T-helper 2 cell (primary cell): ENCODE measurements at regions not wholly inside any gene's neighbourhood (a gene's known extent, or its start where the extent isn't known, plus 50 kb on each side); places are given as distances from the start of the nearest gene placed in this dataset.
"Not testable (repeated sequence)": the region's sequence is repeated elsewhere in the genome, so short reads cannot be mapped to it uniquely, and the experiment has no call there.

Experiments
- DNase-seq, 5 experiments: peaks; one replicate each; pipeline versions ENCODE4 v3.0.0 to v3.0.0-alpha.2; 2012 to 2022

DNA sequence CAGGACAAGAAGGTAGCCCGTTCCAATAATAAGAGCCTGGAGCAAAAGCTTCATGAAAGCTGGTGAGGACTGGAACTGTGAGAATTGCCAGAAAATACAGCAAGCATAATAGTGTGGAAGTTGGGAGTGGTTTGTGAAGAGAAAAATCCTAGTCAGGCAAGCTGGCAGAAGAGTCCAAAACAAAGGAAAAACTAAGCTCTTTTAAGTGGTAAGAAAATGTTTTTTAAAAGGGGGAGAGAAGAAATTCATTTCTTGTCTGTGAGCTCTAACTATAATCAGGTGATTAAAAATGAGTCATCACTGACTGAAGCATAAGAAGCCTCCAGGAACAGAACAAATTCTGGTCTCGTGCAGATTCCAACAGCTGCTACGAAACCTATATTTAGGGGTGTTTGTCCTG is 102.6 kb downstream of the CAAP1 start:
- DNase-seq = no peak

DNA sequence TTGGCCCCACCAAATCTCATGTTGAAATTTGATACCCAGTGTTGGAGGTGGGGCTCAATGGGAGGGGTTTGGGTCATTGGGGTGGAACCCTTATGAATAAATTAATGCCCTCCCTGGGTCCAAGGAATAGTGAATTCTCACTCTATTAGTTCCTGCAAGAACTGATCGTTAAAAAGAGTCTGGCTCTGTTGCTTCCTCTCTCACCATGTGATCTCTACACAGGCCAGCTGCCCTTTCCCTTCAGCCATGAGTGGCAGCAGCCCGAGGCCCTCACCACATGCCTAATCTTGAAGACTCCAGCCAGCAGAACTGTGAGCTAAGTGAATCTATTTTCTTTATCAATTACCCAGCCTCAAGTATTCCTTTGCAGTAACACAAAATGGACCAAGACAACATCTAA is 106.0 kb downstream of the CAAP1 start:
- no peak for DNase-seq

DNA sequence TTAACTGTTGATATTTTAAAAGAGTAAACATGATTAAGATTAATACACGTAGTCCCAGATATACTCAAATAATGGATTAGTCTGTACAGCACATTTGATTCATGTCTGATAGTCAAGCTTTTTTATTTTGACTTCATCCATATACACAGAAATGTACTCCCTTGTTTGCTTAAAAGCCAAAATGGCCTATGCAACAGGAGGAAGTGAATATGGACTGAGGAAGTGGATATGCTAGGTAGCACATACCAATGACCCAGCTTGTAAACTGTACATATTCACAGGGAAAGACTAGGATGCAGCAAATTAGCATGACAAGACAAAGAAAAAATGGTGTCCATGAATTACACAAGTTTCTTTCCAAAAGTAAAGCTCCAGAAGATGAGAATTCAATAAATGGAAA is 109.7 kb downstream of the CAAP1 start:
- no peak for DNase-seq

DNA sequence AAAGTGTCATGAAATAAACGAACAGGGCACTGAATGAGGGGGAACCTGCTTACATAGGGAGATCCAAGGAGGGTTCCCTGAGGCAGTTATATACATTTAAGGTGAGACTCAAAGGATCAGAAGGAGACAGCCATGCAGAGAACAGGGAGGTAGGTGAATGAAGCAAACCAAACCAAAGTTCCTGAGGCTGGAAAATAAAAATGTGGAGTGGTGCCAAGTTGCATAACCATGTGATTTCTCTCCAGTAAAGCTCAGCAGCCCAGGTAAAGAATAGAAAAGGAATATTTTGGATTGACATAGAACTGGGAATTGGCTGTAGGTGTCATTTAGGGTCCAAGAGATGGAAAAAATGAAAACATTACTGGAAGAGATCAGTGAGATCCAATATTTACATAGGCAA is 110.7 kb downstream of the CAAP1 start:
- no peak for DNase-seq

DNA sequence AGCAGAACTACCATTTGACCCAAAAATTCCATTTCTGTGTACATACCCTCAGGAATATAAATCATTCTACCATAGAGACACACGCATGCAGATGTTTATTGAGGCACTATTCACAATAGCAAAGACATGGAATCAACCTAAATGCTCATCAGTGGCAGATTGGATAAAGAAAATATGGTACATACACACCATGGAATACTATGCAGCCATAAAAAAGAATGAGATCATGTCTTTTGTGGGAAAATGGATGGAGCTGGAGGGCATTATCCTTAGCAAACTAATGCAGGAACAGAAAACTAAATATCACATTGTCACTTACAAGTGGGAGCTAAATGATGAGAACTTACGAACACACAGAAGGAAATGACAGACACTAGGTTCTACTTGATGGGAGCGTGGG is 112.3 kb downstream of the CAAP1 start:
- DNase-seq = not testable (repeated sequence)

DNA sequence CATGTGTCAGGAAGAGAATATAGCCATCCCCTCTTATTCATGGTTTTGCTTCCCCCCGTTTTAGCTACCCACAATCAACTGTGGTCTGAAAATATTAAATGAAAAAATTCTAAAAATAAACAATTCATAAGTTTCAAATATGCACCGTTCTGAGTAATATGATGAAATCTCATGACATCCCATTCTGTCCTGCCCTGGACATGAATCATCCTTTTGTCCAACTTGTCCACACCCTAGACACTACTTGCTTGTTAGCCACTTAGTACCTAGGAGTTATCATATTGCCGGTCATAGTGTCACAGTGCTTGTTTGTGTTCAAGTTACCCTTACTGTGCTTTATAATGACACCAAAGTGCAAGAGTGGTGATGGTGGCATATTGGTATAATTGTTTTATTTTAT is 113.5 kb downstream of the CAAP1 start:
- no peak for DNase-seq

DNA sequence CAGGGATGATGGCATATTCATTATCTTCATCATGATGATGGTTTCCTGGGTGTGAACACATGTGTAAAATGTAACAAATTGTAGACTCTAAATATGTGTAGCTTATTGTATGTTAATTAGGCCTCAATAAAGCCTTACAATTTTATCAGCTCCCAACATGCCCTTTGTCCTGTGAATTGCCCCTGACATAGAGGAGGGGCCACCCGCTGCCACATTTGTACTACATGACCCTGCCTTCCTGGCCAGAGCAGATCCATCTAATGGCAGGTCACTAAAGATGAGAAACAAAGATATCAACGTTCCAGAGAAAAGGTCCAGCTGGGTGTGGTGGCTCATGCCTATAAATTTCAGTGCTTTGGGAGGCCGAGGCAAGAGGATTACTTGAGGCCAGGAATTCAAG is 117.2 kb downstream of the CAAP1 start:
- no peak for DNase-seq

DNA sequence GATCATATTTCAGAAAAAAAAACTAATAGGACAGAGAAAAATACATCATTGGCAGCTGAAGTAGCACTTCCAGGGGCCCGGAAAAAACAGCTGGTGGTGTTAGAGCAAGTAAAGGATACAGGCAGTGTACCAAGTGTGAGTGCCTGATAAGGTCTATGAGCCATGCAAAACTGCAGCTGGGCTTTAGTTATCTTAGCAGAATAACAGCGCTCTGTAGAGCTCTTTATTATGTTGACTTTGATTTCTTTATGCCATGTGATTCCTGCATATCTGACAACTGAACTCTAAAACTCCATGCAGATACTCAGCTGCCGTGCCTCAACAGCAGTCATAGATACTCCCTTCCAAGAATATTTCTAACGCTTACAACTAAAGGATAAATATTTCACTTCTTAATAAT is 119.5 kb downstream of the CAAP1 start:
- no peak for DNase-seq

DNA sequence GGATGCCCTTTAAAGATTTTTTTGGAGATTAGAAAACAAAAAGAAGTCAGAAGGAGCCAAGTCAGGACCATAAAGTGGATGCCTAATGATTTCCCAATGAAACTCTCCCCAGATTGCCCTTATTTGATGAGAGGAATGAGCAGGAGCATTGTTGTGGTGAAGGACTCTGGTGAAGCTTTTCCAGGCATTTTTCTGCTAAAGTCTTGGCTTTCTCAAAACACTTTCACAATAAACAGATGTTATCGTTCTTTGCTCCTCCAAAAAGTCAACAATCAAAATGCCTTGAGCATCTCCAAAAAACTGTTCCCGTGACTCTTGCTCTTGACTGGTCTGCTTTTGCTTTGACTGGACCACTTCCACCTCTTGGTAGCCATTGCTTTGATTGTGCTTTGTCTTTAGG is 121.8 kb downstream of the CAAP1 start:
- DNase-seq = no peak

DNA sequence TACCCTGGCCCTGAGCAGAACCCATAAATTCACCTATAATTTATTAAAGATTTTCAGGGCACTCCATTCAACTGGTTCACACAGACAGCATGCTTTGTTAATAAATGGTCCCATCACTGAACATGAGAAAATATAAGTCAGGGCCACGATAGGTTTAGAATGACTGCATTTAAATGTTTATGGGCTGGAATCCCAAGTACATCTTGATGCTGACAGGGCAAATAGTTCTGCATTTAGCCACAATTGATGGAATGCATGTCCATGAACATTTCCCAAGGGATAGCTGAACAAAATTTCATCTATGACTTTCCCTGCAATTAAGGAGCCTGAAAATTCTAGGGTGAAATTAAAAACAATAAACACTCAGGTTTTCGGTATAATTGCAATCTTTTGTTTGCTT is 124.5 kb downstream of the CAAP1 start:
- DNase-seq = no peak

DNA sequence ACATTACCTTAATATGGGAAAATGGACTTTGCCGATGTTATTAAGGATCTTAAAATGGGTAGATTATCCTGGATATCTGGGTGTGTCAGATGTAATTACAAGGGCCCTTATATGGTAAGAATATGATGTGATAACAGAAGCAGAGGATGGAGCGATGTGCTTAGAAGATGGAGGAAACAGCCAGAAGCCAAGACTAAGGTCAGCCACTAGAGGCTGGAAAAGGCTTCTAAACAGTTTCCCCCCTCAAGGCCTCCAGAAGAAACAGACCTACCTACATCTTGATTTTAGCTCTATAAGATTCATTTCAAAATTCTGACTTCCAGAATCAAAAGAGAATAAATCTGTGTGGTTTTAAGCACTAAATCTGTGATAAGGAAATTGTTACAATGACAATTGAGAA is 131.9 kb downstream of the CAAP1 start:
- no peak for DNase-seq

DNA sequence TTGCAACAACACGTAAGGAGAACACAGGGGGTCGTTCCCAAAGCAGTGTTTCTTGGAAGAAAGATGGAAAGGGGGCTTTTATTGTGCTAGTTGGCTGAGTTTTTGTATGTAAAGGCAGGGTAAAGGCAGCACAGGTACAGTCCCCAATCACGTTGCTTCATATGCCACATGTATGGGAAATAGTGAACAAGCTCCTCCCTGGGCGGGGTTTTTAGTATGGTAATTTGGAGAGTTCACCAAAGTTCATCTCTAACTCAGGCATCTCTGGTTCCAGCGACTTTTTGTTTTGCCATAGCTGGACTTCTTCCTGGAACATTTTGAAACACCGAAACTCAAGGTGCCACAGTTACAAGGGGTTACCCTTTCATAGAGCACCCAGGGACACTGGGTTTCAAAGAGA is 133.9 kb downstream of the CAAP1 start:
- no peak for DNase-seq

DNA sequence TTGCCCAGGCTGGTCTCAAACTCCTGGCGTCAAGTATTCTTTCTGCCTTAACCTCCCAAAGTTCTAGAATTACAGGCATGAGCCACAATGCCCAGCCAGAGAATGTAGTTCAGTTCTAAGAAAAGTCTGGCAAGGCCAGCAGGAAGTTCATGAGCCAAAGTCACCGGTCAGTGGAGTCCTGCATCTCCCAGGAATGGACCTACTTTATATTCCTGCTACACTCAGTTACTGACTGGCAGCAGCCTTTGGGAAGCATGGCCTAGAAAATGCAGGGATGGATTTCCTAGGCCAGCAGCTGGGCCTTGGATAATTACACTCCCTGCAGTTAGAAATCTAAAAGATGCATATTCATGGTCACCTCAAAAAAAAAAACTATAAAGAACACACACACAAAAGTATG is 135.7 kb downstream of the CAAP1 start:
- DNase-seq = no peak

DNA sequence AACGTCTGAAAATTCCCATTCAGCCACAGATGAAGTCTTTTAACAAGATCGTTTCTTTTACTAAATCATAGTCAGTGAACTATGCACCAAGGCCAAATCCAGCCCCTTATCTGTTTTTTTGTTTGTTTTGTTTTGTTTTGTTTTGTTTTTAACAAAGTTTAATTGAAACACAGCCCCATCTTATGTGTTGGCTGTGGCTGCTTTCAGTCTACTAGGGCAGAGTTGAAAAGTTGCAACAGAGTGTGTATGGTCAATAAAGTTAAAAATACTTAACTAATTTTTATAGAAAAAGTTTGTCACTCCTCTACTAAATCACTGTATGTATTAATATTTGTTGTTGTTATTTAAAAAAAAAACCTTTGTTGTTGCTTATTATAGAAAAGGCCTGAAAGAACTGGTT is 137.1 kb downstream of the CAAP1 start:
- DNase-seq = no peak

DNA sequence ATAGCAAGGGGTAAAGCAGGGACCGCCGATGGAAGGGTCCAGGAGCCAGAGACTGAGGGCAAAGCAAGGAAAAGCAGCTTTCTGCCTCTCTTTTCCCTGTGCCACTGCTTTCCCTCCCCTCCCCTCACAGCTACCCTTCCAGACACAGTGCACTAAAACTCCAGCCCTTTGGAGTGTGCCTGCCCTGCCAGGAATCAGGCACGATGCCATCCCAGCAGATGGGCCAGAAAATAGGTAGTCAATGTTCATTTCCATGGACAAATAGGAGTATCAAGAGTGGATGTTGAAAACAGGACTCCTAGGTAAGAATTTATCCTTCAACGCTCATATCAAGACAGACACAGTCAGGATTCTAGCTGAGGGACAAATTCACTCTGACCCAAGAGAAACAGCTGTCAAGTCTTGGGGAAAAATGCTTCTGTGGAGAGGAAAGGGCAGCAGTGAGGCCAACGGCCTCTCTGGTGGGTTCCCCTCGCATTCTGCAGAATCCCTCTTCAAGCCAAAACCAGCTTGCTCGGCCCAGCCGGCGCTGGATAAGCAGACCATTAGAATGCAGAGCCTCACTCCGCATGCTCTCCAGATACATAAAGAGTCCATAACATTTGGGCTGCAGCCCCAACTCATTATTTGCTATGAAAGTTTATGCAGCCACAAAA is 138.0 kb downstream of the CAAP1 start:
- DNase-seq = no peak

DNA sequence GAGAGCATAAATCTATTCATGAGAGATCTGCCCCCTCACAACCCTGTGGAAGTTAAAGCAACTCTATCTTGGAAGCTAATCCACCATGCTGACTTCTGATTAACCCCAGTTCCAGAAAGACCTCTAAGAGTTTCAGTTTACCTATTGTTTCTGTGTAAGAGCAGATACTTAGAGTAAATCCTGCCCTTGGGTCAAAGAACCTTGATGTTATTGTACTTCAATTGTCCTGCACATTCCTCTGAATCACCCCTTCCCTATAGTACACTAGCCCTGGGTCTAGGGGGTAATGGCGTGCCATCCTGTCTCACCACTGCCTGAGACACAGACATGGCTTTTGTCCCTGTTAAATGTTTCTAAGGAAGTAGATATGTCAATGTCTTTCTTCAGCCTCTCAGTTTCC is 138.6 kb downstream of the CAAP1 start:
- DNase-seq = no peak

DNA sequence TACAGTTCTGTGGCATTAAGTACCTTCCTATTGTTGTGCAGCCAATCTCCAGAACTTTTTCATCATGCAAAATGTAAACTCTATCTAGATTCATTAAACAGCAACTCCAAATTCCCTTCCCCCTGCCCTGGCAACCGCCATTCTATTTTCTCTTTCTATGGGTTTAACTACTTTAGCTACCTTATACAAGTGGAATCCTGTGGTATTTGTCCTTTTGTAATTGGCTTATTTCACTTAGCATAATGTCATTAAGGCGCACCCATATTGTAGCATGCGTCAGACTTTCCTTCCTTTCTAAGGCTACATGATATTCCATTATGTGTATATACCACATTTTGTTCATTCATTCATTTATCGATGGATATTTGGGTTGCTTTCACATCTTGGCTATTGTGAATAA is 142.4 kb downstream of the CAAP1 start:
- no peak for DNase-seq

DNA sequence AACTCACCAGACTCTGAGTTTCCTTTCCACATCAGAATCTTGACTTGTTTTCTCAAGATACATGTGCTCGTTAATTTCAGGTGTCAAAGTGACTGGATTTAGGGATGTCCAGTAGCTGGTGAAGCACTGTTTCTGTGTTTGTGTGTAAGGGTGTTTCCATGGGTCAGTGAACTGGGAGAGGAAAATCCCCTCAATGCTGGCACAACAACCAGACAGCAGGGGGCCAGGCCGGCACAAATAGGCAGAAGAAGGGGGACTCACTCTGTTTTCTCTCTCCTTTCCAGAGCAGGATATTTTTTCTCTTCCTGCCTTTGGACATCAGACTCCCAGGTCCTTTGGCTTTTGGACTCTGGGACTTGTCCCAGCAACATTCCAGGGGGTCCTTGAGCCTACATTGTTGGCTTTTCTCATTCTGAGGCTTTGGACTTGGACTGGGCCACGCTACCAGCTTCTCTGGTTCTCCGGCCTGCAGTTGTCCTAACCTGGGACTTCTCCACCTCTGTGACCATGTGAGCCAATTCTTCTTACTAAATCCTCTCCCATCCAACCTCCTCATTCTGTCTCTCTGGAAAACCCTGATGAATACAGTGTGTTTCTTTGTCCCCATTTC is 144.0 kb downstream of the CAAP1 start:
- no peak for DNase-seq

DNA sequence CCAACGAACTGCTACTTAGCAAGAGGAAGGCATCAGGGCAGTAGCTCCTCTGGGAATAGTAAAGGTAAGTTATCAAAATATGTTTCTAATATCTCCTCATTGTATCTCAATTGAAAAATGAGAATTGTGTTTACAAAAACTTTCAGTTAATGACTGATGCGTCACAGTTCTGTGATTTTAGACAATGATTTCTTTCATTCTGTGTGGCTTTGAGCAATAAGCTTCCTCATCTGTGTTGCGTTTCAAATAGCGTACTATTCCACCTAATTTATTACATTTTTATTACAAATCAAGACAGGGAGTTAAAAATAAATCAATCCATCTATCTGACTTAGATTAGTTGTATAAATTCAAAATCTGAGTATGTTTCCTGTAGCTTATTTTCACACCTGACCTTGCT is 145.0 kb downstream of the CAAP1 start:
- no peak for DNase-seq

DNA sequence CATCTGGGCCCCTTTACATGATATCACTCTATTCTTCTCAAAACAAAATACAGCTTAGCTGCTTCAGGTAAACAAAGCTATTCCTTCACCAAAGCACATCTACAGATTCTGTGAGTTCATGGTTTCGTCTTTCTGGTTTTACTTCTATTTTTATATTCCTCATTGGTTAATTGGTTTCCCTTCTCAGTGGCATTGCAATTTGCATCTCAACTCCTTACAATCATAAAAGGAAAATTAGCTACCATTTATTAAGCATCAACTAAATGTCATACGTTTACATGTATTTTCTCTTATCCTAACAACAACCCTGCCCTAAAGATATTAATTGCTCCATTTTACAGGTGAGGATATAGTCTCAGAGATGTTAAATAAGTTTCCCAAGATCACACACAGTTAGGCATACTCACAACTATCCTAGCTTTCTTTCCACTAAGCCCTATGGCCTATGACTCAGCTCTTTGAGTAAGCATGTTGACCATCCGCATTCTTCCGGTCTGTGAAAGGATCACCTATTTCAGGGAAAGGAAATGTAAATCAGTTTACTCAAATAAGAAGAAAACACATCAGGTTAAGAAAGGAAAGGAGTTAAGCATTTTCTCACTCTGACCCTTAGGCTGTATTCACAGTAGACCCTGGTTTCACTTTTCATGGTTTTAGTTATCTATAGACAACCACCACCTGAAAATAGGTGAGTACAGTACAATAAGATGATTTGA is 146.1 kb downstream of the CAAP1 start:
- DNase-seq = no peak

DNA sequence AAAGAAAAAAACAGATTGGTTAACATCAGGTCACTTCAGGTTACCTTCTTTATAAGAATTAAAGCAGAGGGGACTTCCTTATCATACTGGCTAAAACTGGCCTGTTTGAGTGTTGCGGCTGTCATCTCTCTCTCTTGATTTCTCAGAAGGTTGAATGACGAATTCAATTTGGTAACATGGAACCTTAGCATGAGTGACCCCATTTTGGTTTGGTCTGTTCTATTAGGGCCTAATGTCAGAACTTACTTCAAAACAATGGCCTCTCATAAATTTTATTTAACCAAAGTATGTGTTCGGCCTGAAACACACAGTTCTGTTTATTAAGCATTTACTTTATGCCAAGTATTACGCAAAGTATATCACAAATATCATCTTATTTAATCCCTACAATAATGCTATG is 147.5 kb downstream of the CAAP1 start:
- no peak for DNase-seq

DNA sequence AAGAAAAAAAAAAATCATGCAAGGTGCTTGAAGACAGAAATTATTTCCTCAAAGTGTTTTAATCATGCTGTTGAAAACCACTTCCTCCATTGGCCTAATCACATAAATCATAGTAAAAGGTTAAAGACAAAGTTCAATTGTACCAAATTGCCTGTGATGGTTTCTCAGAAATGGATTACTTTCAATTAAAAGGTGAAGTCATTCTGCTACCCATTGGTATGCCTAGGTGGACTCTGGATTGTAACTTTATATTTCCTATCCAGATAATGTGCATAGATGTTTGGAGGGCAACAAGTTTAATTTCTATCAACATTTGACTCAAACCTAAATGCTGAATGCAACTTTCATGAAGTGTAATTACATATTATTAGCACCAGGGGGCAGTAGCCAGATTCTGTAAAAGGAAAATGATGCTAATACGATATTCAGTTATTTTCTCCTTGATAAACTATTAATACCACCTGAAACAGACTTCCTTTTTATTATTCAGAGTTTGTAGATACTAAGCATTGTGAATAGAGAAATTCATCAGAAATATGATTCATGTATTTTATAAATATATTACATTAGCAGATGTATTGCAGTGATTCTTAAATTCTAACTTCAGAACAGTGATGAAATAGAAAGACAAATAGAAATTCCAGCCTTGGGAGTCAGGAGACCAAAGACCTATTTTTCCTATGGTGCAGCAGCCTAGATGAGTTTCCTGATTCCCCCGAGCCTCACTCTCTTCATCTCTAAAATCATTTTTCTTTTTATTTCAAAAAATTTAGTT is 148.2 kb downstream of the CAAP1 start:
- DNase-seq = peak in 1 of 5 experiments; percentile 13

DNA sequence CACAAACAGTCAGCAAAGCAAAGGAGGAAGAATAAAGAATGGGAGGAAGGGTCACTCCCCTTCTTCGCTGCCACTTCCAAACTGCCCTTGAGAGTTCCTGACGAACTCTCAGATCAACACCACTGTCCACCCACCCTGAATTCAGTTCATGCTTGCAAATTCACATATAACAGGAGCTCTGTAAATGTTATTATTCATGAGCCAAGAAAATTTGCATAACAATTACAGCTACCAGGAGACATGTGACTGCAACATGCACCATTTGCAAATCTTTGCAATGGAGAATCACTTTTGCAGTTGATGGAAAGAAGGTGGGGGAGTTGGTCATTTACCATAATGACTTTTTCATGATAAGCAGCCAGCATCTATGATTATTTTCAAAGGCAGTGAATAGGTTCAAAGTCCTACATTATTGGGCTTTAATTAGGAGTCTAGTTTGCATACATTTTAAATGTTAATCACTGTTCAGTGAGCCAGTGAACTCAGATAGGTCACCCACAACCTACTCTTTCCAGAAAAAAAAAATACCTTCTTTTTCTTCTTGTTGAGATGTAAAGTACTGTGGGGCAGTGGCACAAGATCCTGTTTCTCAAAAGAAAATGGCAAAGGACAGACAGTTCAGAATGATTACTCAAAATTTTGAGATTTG is 149.7 kb downstream of the CAAP1 start:
- no peak for DNase-seq
